Mucosa of descending colon (tissue), 3 donors: ENCODE measurements at regions not wholly inside any gene's neighbourhood (a gene's known extent, or its start where the extent isn't known, plus 50 kb on each side); places are given as distances from the start of the nearest gene placed in this dataset.

Source experiments
- ATAC-seq: fragments of 200-7000 bp; cut with Tn5 transposase; one replicate; pipeline ENCODE4 v1.9.1; 2020; ENCODE audit warnings: mild to moderate bottlenecking, moderate library complexity
- DNase-seq, 3 donors: peaks; one replicate each; pipeline ENCODE4 v3.0.0-alpha.2; 2020
- H3K36me3 ChIP-seq: fragments of 200-600 bp; one replicate; pipeline ENCODE4 v1.8.0; 2021; ENCODE audit warnings: low read depth, mild to moderate bottlenecking
- H3K4me1 ChIP-seq: fragments of 200-600 bp; one replicate; pipeline ENCODE4 v1.8.0; 2021; ENCODE audit warnings: low read depth, mild to moderate bottlenecking
- H3K4me3 ChIP-seq: fragments of 200-600 bp; one replicate; pipeline ENCODE4 v1.8.0; 2021; ENCODE audit warnings: mild to moderate bottlenecking
- H3K9me3 ChIP-seq: fragments of 200-600 bp; one replicate; pipeline ENCODE4 v1.8.0; 2021; ENCODE audit warnings: mild to moderate bottlenecking
- CTCF ChIP-seq: fragments of 200-600 bp; IDR thresholded peaks from one replicate; pipeline ENCODE4 v1.8.0; 2022; ENCODE audit warnings: antibody characterized with exemption, mild to moderate bottlenecking
- intact Hi-C, 2 donors: fragments of 100-400 bp; cut with DNase I in 1 of 2; cut with micrococcal nuclease in 1 of 2; formaldehyde crosslinking; loops; one replicate each; pipeline versions ENCODE4 v1.11.0 to v1.11.1; 2022; cut with DNase I, micrococcal nuclease
- donor health status: DM: no; HTN: no; CAD: no; lungs with moderate emphysema.
- donor health status: DM: no; HTN: no; CAD: no.
- donor health status: DM: no; HTN: yes; CAD: no.

- no peaks in the 10 kb centered on the region for H3K36me3 ChIP-seq
- no peaks in the 10 kb centered on the region for H3K9me3 ChIP-seq
- intact Hi-C loops, result no loop called here
- DNase-seq (no peak), ATAC-seq (no peak)
- no peak overlapping the region for H3K4me3 ChIP-seq
- no peak for TF ChIP-seq CTCF
- no peaks in the 10 kb centered on the region for H3K4me1 ChIP-seq
Measured at GRCh38 chr6:90356012-90356421, 59.4 kb upstream of the BACH2 start.

DNA sequence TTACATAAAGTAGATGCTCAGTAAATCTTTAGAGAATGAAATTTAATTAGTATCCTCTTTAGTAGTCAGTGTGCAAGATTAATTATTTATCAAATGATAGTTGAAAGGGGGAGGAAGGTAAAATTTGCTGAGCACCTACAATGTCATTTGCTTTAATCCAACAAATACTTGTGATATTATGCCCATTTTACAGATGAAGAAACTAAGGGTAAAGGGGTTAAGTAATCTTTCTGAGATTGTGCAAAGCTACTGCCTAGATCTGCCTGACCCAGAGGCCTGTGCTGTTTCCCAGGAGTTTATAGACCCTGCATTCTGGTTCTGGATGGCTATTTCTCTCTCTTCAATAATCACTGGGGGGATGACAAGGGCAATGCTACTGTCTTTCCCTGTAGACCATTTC, 58.3 kb upstream of the BACH2 start:
- intact Hi-C loops, result no loop called here
- TF ChIP-seq CTCF, result no peak
- Histone ChIP-seq H3K9me3 (no peaks in the 10 kb centered on the region), H3K4me1 (no peaks in the 10 kb centered on the region), H3K4me3 (no peak overlapping the region), H3K36me3 (no peaks in the 10 kb centered on the region)
- ATAC-seq (no peak), DNase-seq (no peak)

DNA sequence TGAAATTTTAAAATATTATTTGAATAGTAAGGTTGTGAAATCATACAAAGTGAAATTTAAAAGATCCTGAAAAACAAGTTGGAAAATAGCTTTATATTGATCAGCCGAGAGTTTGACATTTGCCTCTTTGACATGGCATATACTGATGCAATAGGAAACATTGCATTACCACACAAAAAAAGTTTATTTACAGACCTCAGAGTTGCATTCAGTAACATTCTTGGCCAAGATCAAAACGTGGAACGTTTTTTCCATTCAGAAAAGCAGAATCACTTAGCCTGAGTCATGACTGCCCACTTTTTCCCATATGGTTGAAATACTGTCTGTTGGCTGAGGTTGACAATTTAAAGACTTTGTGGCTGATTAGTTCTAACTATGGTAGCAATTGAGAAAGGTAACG, 55.1 kb upstream of the BACH2 start:
- Histone ChIP-seq H3K36me3 (no peaks in the 10 kb centered on the region), H3K4me1 (no peaks in the 10 kb centered on the region), H3K4me3 (no peak overlapping the region), H3K9me3 (no peaks in the 10 kb centered on the region)
- no peak for TF ChIP-seq CTCF
- ATAC-seq (no peak), DNase-seq (no peak)
- intact Hi-C loops, result no loop called here

- intact Hi-C loops, result no loop called here
- TF ChIP-seq CTCF, result no peak
- H3K36me3 ChIP-seq, result no peaks in the 10 kb centered on the region
- H3K4me3 ChIP-seq, result no peak overlapping the region
- H3K9me3 ChIP-seq, result no peaks in the 10 kb centered on the region
- peak in 1 of 3 donors; percentile 7 for DNase-seq
- no peaks in the 10 kb centered on the region for H3K4me1 ChIP-seq
- ATAC-seq, result peak; percentile 73
Measured at GRCh38 chr6:90350689-90351554, 54.3 kb upstream of the BACH2 start.

DNA sequence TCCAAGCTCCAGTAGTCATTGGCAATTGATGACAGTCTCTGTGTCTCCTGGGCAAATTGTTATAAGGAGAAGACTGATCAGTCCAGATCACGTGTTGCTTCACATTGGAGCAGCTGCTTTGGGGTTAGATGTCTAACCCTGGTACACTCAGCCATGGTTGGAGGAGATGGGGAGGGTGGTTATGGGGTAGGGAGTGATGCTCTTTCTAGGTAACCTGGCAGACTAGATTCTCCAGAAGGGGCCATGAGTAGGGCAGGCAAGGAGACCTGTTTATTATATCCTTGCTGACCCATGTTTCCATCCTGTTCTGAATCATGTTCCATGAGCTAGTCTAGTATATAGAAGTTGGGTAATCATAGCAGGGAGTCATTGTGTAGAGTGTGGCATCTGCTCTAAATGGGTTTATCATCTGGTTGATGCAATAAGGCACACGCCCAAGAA, 50.8 kb upstream of the BACH2 start:
- no peak for DNase-seq
- no peaks in the 10 kb centered on the region for H3K4me1 ChIP-seq
- no peaks in the 10 kb centered on the region for H3K9me3 ChIP-seq
- intact Hi-C loops, result no loop called here
- H3K4me3 ChIP-seq, result no peak overlapping the region
- TF ChIP-seq CTCF, result no peak
- H3K36me3 ChIP-seq, result no peaks in the 10 kb centered on the region
- ATAC-seq, result no peak
